Pons (tissue), 1 donor: ENCODE measurements at regions not wholly inside any gene's neighbourhood (a gene's known extent, or its start where the extent isn't known, plus 50 kb on each side); places are given as distances from the start of the nearest gene placed in this dataset.

Experiments used
- DNase-seq: peaks from one replicate; pipeline ENCODE4 v3.0.0-alpha.2; 2016; ENCODE audit warnings: low spot score

GRCh38 chr18:78772360-78773302 lies 207.0 kb upstream of the SALL3 start:
- no peak for DNase-seq

- no peak for DNase-seq
Observed at GRCh38 chr18:78773303-78773755, 206.3 kb upstream of the SALL3 start.

DNA sequence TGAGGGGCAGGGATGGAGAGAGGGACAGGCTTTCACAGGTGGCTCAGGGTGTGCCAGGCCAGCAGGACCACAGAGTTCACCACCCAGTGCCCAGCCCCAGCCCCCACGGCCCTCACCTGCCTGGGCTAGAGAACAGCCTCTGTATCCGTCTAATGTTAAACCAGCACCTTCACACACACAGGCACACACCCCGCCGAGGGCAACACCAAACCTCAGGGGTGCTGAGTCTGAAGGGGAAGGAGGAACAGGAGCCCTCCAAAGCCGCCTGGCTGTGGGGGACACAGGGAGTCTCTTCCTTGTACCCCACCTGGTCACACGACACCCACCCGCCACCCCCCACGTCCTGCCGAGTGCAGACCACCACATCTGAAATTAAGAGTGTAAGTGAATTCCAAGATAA lies 205.8 kb upstream of the SALL3 start:
- no peak for DNase-seq

- DNase-seq, result no peak
Observed at GRCh38 chr18:78774741-78775141, 204.9 kb upstream of the SALL3 start.

- DNase-seq, result no peak
Observed at GRCh38 chr18:78776151-78776550, 203.5 kb upstream of the SALL3 start.

GRCh38 chr18:78776706-78777285 lies 202.8 kb upstream of the SALL3 start:
- DNase-seq, result no peak

GRCh38 chr18:78777992-78778391 lies 201.6 kb upstream of the SALL3 start:
- DNase-seq, result no peak

- DNase-seq, result no peak
Observed at GRCh38 chr18:78778651-78779050, 201.0 kb upstream of the SALL3 start.

- DNase-seq, result no peak
Observed at GRCh38 chr18:78779996-78780718, 199.5 kb upstream of the SALL3 start.

- no peak for DNase-seq
Observed at GRCh38 chr18:78780719-78781600, 198.7 kb upstream of the SALL3 start.

GRCh38 chr18:78781601-78781960 lies 198.0 kb upstream of the SALL3 start:
- no peak for DNase-seq

DNA sequence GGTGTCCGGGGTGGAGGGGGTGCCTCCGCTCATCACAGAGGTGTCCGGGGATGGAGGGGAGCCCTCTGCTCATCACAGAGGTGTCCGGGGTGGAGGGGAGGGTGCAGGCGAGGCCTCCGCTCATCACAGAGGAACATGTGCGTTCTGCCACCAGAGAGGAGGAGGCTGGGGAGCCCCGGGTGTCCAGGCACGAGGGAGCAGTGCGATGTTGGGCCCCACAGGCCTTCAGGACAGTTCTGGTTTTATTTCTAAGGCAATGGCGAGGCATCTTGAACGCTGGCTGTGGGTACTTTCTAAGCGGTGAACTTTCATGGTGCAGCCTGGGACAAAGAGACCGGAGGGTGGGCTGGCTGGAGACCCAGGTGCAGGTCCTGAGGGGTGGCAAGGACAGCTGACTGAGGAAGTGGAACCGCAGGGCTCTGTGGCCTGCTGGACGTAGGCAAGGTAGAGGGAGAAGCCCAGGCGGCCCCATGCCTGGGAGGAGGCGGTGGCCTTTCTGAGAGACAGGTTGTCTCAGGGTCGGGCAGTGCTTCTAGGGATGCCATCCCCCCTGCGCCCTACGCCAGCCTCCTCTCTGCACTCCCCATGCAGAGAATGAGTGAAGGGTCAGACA lies 196.6 kb upstream of the SALL3 start:
- DNase-seq, result no peak

GRCh38 chr18:78783564-78783960 lies 196.1 kb upstream of the SALL3 start:
- no peak for DNase-seq

GRCh38 chr18:78784861-78785260 lies 194.8 kb upstream of the SALL3 start:
- DNase-seq, result no peak

- no peak for DNase-seq
Observed at GRCh38 chr18:78785706-78786105, 193.9 kb upstream of the SALL3 start.

GRCh38 chr18:78786776-78787175 lies 192.8 kb upstream of the SALL3 start:
- DNase-seq, result no peak

GRCh38 chr18:78787751-78788150 lies 191.9 kb upstream of the SALL3 start:
- DNase-seq, result no peak

DNA sequence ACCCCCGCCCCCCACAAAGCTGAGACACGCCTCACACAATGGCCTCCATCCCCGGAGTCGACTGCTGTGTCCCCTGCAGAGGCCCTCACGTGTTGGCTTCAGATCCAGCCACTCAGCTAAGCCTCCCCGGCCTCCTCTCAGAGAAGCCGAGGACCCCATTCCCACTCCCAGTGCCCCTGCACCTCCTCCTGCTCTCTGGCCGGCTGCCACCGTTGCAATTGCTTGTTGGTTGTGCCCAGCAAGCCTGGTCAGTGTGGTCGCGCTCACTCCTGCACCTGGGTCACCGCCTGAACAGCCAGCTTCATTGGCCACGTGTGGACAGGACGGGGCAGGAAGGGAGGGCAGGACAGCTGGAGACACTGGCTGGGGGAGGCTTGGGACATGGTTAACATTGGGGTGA lies 191.5 kb upstream of the SALL3 start:
- DNase-seq, result no peak

GRCh38 chr18:78789850-78790249 lies 189.8 kb upstream of the SALL3 start:
- DNase-seq, result no peak

GRCh38 chr18:78790511-78790910 lies 189.1 kb upstream of the SALL3 start:
- no peak for DNase-seq

DNA sequence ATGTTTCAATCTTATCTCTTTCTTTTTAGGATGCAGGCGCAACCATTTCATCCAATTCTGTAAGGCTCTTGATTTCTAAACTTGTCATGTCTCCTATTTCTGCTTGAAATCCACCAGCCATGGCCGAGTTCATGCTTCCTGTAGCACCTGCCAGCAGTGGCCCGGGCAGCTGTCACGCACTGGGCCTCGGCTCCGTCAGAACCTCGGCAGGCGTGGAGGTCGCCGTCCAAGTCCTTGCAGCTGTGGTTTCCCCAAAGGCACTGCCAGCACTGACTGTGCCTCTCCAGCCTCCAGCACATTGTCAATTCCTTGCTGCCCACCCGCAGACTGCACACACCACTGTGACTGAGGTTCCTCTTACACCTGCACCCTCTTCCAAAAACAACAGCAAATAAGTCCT lies 188.7 kb upstream of the SALL3 start:
- DNase-seq, result no peak
